Mesothelial cell of epicardium (in vitro differentiated cells): ENCODE measurements at regions not wholly inside any gene's neighbourhood (a gene's known extent, or its start where the extent isn't known, plus 50 kb on each side); places are given as distances from the start of the nearest gene placed in this dataset.

Experiments used
- DNase-seq, 2 experiments: peaks; one replicate each; pipeline ENCODE4 v3.0.0; 2021; ENCODE audit warnings: low spot score in 2 of 2; ENCODE audit not compliant: unreplicated experiment in 2 of 2
- H3K27ac Mint-ChIP-seq: 2 replicates; pipeline ENCODE4 v1.8.0; 2021; ENCODE audit warnings: mixed read lengths
- H3K27me3 Mint-ChIP-seq: 2 replicates; pipeline ENCODE4 v1.8.0; 2021; ENCODE audit warnings: low read depth, mixed read lengths
- H3K36me3 Mint-ChIP-seq: 2 replicates; pipeline ENCODE4 v1.8.0; 2021; ENCODE audit warnings: mixed read lengths
- H3K4me1 Mint-ChIP-seq: 2 replicates; pipeline ENCODE4 v1.8.0; 2021; ENCODE audit warnings: mixed read lengths
- H3K4me3 Mint-ChIP-seq: 2 replicates; pipeline ENCODE4 v1.8.0; 2021; ENCODE audit warnings: mild to moderate bottlenecking, moderate library complexity, mixed read lengths
- H3K9me3 Mint-ChIP-seq: 2 replicates; pipeline ENCODE4 v1.8.0; 2021; ENCODE audit warnings: mixed read lengths
- CTCF ChIP-seq: fragments of 200-600 bp; sonication (generic); IDR thresholded peaks from one replicate; pipeline ENCODE4 v1.5.0; 2021; ENCODE audit warnings: antibody characterized with exemption; ENCODE audit not compliant: unreplicated experiment

DNA sequence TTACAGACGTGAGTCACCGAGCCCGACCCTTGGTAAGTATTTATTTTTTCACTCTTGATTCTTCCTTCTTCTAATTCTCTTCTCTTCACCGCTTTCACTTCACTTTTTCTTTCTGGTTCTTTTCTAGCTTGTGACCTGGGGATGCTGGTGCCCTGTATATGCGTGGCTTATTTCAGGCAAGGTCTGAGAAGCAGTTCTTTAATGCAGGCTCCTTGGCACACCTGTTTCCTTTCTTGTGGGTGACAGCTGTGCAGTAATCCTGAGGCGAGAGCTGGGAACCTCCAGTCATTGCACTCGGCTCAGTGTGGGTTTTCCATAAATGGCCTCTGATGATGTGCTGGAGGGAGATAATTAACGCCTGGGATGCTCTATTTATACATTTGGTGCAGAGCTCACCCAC, 193.8 kb downstream of the TSN start:
- DNase-seq, result no peak
- peaks cover 3% of the 10 kb centered on the region for H3K4me1 Mint-ChIP-seq

DNA sequence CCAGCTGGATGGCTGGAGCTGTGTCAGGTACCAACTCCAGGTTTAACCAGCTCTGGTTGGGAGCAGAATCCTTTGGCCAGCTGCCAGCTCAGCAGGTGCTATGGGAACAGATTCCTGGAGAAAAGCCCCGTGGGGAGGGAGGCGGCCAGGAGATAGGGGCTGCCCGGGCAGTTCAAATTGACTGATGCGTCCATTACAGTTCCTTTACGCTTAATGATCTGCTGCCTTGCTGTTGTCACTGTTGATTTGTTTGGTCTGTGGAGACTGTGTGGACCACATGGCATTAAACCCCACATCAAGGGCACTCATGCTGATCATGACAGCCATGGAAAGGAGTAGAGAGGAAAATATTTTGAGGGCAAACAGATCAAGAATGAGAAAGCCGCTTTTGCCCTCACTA, 200.0 kb downstream of the TSN start:
- Mint-ChIP-seq H3K4me3 (no peak overlapping the region), H3K27ac (no peak overlapping the region), H3K27me3 (peaks cover 81% of the 10 kb centered on the region), H3K9me3 (peaks cover 13% of the 10 kb centered on the region), H3K4me1 (no peaks in the 10 kb centered on the region), H3K36me3 (no peaks in the 10 kb centered on the region)
- TF ChIP-seq CTCF, result no peak
- DNase-seq, result no peak

More for the DNA sequence above, 193.8 kb downstream of the TSN start:
- H3K27ac Mint-ChIP-seq, result no peak overlapping the region
- peaks cover 64% of the 10 kb centered on the region for H3K27me3 Mint-ChIP-seq
- no peak overlapping the region for H3K4me3 Mint-ChIP-seq
- H3K36me3 Mint-ChIP-seq, result no peaks in the 10 kb centered on the region
- peaks cover 7% of the 10 kb centered on the region for H3K9me3 Mint-ChIP-seq
- no peak for TF ChIP-seq CTCF

- TF ChIP-seq CTCF, result no peak
- H3K4me3 Mint-ChIP-seq, result no peak overlapping the region
- H3K36me3 Mint-ChIP-seq, result no peaks in the 10 kb centered on the region
- no peak for DNase-seq
- peaks cover 82% of the 10 kb centered on the region for H3K27me3 Mint-ChIP-seq
- H3K9me3 Mint-ChIP-seq, result peaks cover 13% of the 10 kb centered on the region
- no peak overlapping the region for H3K27ac Mint-ChIP-seq
- no peaks in the 10 kb centered on the region for H3K4me1 Mint-ChIP-seq
Observed at GRCh38 chr2:121955872-121956271, 200.4 kb downstream of the TSN start.

- no peak overlapping the region for H3K27ac Mint-ChIP-seq
- no peaks in the 10 kb centered on the region for H3K4me1 Mint-ChIP-seq
- DNase-seq, result no peak
- H3K36me3 Mint-ChIP-seq, result no peaks in the 10 kb centered on the region
- TF ChIP-seq CTCF, result no peak
- no peak overlapping the region for H3K4me3 Mint-ChIP-seq
- H3K9me3 Mint-ChIP-seq, result no peaks in the 10 kb centered on the region
- H3K27me3 Mint-ChIP-seq, result peaks cover 59% of the 10 kb centered on the region
Observed at GRCh38 chr2:121960251-121960650, 204.8 kb downstream of the TSN start.

GRCh38 chr2:121961761-121962160, 206.3 kb downstream of the TSN start:
- Mint-ChIP-seq H3K36me3 (no peaks in the 10 kb centered on the region), H3K27me3 (peaks cover 55% of the 10 kb centered on the region), H3K9me3 (peaks cover 2% of the 10 kb centered on the region), H3K4me3 (no peak overlapping the region), H3K4me1 (no peaks in the 10 kb centered on the region), H3K27ac (no peak overlapping the region)
- no peak for TF ChIP-seq CTCF
- DNase-seq, result no peak

- no peak for DNase-seq
- no peak overlapping the region for H3K4me3 Mint-ChIP-seq
- no peak overlapping the region for H3K27ac Mint-ChIP-seq
- peaks cover 5% of the 10 kb centered on the region for H3K9me3 Mint-ChIP-seq
- no peak for TF ChIP-seq CTCF
- H3K4me1 Mint-ChIP-seq, result peaks cover 10% of the 10 kb centered on the region
- H3K27me3 Mint-ChIP-seq, result peaks cover 54% of the 10 kb centered on the region
- no peaks in the 10 kb centered on the region for H3K36me3 Mint-ChIP-seq
Observed at GRCh38 chr2:121965661-121966060, 210.2 kb downstream of the TSN start.
